HepG2 (cell line): ENCODE measurements at regions not wholly inside any gene's neighbourhood (a gene's known extent, or its start where the extent isn't known, plus 50 kb on each side); places are given as distances from the start of the nearest gene placed in this dataset.

Experiments used
- NR3C1 ChIP-seq: sonication (generic); formaldehyde crosslinking; IDR thresholded peaks from 2 replicates; pipeline ENCODE4 v1.4.0; 2020; ENCODE audit warnings: missing genetic modification reagents
- SMARCC2 ChIP-seq: fragments of 450-650 bp; IDR thresholded peaks from 2 replicates; pipeline ENCODE4 v1.6.1; 2017; ENCODE audit warnings: antibody characterized with exemption, mild to moderate bottlenecking

DNA sequence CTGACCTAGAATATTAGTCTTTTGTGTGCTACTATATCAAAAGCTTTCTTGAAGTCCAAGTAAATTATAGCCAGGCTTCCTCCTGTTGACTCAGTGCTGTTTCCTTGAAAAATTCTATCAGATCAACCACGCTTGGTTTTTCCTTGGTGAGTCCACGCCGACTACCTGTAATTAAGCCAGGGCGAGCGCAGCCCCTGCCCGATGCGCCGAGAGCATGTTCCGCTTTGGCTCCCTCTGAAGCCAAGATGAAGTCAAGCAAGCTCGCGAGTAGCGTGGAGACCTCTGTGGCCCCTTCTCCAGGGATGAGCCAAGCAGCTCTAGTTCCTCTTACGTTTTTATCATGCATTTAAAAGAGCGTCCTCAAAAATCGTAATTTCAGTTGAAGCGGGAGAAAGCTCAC lies 641.2 kb downstream of the CDH26 start:
- TF ChIP-seq SMARCC2: no peak
- TF ChIP-seq NR3C1 (CRISPR knock-in tag): no peak
